ENCODE measurements at regions not wholly inside any gene's neighbourhood (a gene's known extent, or its start where the extent isn't known, plus 50 kb on each side); places are given as distances from the start of the nearest gene placed in this dataset.

GRCh38 chr10:120313715-120314114, 143.3 kb upstream of the PLPP4 start:
- DNase-seq = no peak

GRCh38 chr10:120314442-120314841, 142.6 kb upstream of the PLPP4 start:
- no peak for DNase-seq

- no peak for DNase-seq
Measured at GRCh38 chr10:120318862-120319261, 138.2 kb upstream of the PLPP4 start.

GRCh38 chr10:120327675-120328074, 129.4 kb upstream of the PLPP4 start:
- DNase-seq = no peak

GRCh38 chr10:120328647-120329046, 128.4 kb upstream of the PLPP4 start:
- DNase-seq = no peak

GRCh38 chr10:120335553-120335952, 121.5 kb upstream of the PLPP4 start:
- no peak for DNase-seq

GRCh38 chr10:120336306-120336910, 120.6 kb upstream of the PLPP4 start:
- DNase-seq = no peak

GRCh38 chr10:120336911-120337540, 120.0 kb upstream of the PLPP4 start:
- peak; percentile 39 for DNase-seq

- DNase-seq = no peak
Measured at GRCh38 chr10:120342115-120342714, 114.8 kb upstream of the PLPP4 start.

- DNase-seq = no peak
Measured at GRCh38 chr10:120345186-120345585, 111.8 kb upstream of the PLPP4 start.

GRCh38 chr10:120347644-120348043, 109.4 kb upstream of the PLPP4 start:
- no peak for DNase-seq

- no peak for DNase-seq
Measured at GRCh38 chr10:120349069-120349468, 108.0 kb upstream of the PLPP4 start.

- DNase-seq = no peak
Measured at GRCh38 chr10:120355425-120355824, 101.6 kb upstream of the PLPP4 start.

GRCh38 chr10:120360571-120360970, 96.5 kb upstream of the PLPP4 start:
- DNase-seq = no peak

- no peak for DNase-seq
Measured at GRCh38 chr10:120365872-120366271, 91.2 kb upstream of the PLPP4 start.

GRCh38 chr10:120367341-120367740, 89.7 kb upstream of the PLPP4 start:
- DNase-seq = no peak

- DNase-seq = no peak
Measured at GRCh38 chr10:120368338-120368737, 88.7 kb upstream of the PLPP4 start.

GRCh38 chr10:120368927-120369326, 88.1 kb upstream of the PLPP4 start:
- no peak for DNase-seq

- DNase-seq = no peak
Measured at GRCh38 chr10:120369856-120370276, 87.2 kb upstream of the PLPP4 start.

- DNase-seq = no peak
Measured at GRCh38 chr10:120371856-120372255, 85.2 kb upstream of the PLPP4 start.

GRCh38 chr10:120372917-120373316, 84.1 kb upstream of the PLPP4 start:
- DNase-seq = no peak

- DNase-seq = no peak
Measured at GRCh38 chr10:120375666-120376065, 81.4 kb upstream of the PLPP4 start.

GRCh38 chr10:120381931-120382330, 75.1 kb upstream of the PLPP4 start:
- no peak for DNase-seq

GRCh38 chr10:120382360-120382759, 74.7 kb upstream of the PLPP4 start:
- DNase-seq = no peak

GRCh38 chr10:120385992-120386391, 71.0 kb upstream of the PLPP4 start:
- DNase-seq = no peak
